ENCODE measurements at regions not wholly inside any gene's neighbourhood (a gene's known extent, or its start where the extent isn't known, plus 50 kb on each side); places are given as distances from the start of the nearest gene placed in this dataset.

DNA sequence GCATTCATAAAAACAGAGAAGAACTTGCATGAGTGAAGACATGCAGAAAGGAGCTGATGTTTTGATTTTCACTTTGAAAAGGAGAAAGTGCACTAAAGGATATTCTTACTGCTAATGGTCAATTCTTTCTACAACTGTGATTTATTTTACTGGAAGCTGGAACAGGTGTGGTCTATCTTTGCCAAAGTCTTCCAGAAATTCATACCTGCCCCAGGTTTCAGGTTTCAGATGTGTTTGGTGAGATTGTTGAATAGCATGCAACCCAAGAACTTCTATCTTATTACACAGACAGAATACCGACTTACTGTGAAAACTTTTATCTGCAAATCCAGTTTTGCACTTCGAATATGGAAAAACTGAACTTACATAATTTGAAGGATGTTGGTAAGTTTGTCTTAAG, 388.3 kb downstream of the PDGFC start:
- TF ChIP-seq, protein P1, sequence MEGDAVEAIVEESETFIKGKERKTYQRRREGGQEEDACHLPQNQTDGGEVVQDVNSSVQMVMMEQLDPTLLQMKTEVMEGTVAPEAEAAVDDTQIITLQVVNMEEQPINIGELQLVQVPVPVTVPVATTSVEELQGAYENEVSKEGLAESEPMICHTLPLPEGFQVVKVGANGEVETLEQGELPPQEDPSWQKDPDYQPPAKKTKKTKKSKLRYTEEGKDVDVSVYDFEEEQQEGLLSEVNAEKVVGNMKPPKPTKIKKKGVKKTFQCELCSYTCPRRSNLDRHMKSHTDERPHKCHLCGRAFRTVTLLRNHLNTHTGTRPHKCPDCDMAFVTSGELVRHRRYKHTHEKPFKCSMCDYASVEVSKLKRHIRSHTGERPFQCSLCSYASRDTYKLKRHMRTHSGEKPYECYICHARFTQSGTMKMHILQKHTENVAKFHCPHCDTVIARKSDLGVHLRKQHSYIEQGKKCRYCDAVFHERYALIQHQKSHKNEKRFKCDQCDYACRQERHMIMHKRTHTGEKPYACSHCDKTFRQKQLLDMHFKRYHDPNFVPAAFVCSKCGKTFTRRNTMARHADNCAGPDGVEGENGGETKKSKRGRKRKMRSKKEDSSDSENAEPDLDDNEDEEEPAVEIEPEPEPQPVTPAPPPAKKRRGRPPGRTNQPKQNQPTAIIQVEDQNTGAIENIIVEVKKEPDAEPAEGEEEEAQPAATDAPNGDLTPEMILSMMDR (IDR thresholded peaks at IDR 0.05; ENCODE audit: borderline replicate concordance, extremely low read depth, low read length, poor library complexity, severe bottlenecking): no peak
- TF ChIP-seq EZH2 (IDR thresholded peaks at IDR 0.05; ENCODE audit: borderline replicate concordance, low read depth, low read length, severe bottlenecking): no peak
